HepG2 (cell line): ENCODE measurements at regions not wholly inside any gene's neighbourhood (a gene's known extent, or its start where the extent isn't known, plus 50 kb on each side); places are given as distances from the start of the nearest gene placed in this dataset.
A peak's percentile ranks its signal among the peaks of the same experiment; 100 is the strongest.

Source experiments
- ATAC-seq: fragments of 200-7000 bp; cut with Tn5 transposase; 3 replicates; pipeline ENCODE4 v1.9.1; 2020; ENCODE audit warnings: mild to moderate bottlenecking, moderate library complexity
- BruUV-seq: library from RNA; stranded (reverse); fragments of 400-500 nt; replicated peaks from 2 replicates; lab custom pipeline; 2021; lab: Mats Ljungman, UMichigan
- CTCF ChIA-PET: fragments of 300-600 bp; formaldehyde crosslinking; extraction: SDS; loops from one replicate; lab custom pipeline; 2021; ENCODE audit warnings: low total read pairs, inconsistent platforms, low intra/inter-chr PET ratio; lab: Yijun Ruan, JAX
- POLR2A ChIA-PET: fragments of 350-600 bp; sonication (Branson Sonifier 250); formaldehyde crosslinking; loops from one replicate; lab custom pipeline; 2020; ENCODE audit warnings: antibody characterized with exemption, inconsistent platforms; lab: Yijun Ruan, JAX
- DNase-seq: peaks from one replicate; pipeline ENCODE4 v3.0.0-alpha.2; 2015; ENCODE audit warnings: low spot score
- FAIRE-seq: peaks from 3 replicates; lab custom pipeline; 2011; peaks lifted over from hg19 to GRCh38; lab: Jason Lieb, UNC
- H2AFZ ChIP-seq: one replicate; pipeline ENCODE4 v1.6.1; 2011; ENCODE audit warnings: low read length, inconsistent platforms
- H3K27ac ChIP-seq: fragments of 300-600 bp; 3 replicates; pipeline ENCODE4 v1.8.0; 2011; ENCODE audit warnings: mixed run types, mild to moderate bottlenecking, mixed read lengths, low read length, inconsistent platforms; ENCODE audit not compliant: insufficient read depth; ENCODE audit errors: extremely low read length
- H3K27me3 ChIP-seq, 2 experiments: fragments of 200-600 bp in 1 of 2; 2 replicates in 1 of 2; 3 replicates in 1 of 2; pipeline versions ENCODE4 v1.6.0 to v1.8.0; 2011; ENCODE audit warnings: low read length in 2 of 2, mild to moderate bottlenecking in 2 of 2, moderate library complexity in 2 of 2, inconsistent platforms in 1 of 2; ENCODE audit not compliant: insufficient read depth in 2 of 2, control insufficient read depth in 1 of 2
- H3K36me3 ChIP-seq, 2 experiments: fragments of 200-600 bp in 1 of 2; replicated peaks in 1 of 2; 2 replicates in 1 of 2; 3 replicates in 1 of 2; pipeline versions ENCODE4 v1.5.1 to v1.8.0; 2011; ENCODE audit warnings: low read length in 2 of 2, inconsistent platforms in 1 of 2; ENCODE audit not compliant: insufficient read depth in 2 of 2, control insufficient read depth in 1 of 2
- H3K4me1 ChIP-seq: 2 replicates; pipeline ENCODE4 v1.5.1; 2012; ENCODE audit warnings: low read length, inconsistent platforms; ENCODE audit not compliant: insufficient read depth
- H3K4me2 ChIP-seq: 2 replicates; pipeline ENCODE4 v1.6.0; 2011; ENCODE audit warnings: low read depth, low read length, inconsistent platforms
- H3K4me3 ChIP-seq, 3 experiments: fragments of 200-600 bp in 1 of 3; sonication (generic), shearing (Covaris generic) in 1 of 3; replicated peaks in 1 of 3; 2 replicates each; pipeline ENCODE4 v1.5.1; 2011 to 2016; ENCODE audit warnings: low read length in 3 of 3, inconsistent platforms in 2 of 3, low read depth in 2 of 3, mild to moderate bottlenecking in 2 of 3, control low read depth in 1 of 3, mixed read lengths in 1 of 3; ENCODE audit not compliant: insufficient read depth in 1 of 3
- H3K79me2 ChIP-seq: one replicate; pipeline ENCODE4 v1.6.1; 2011; ENCODE audit warnings: low read length, inconsistent platforms; ENCODE audit not compliant: insufficient read depth
- H3K9ac ChIP-seq: 2 replicates; pipeline ENCODE4 v1.6.0; 2011; ENCODE audit warnings: mild to moderate bottlenecking, low read depth, low read length, inconsistent platforms; ENCODE audit not compliant: insufficient read depth
- H3K9me3 ChIP-seq: 2 replicates; pipeline ENCODE4 v1.5.1; 2012; ENCODE audit warnings: mild to moderate bottlenecking, low read length
- H4K20me1 ChIP-seq: 2 replicates; pipeline ENCODE4 v1.6.0; 2011; ENCODE audit warnings: inconsistent platforms, mild to moderate bottlenecking, low read length, moderate library complexity; ENCODE audit not compliant: insufficient read depth
- CC2D1A ChIP-seq: sonication (generic); formaldehyde crosslinking; IDR thresholded peaks from 2 replicates; pipeline ENCODE4 v1.8.1; 2023; ENCODE audit warnings: mild to moderate bottlenecking, missing genetic modification reagents
- GLMP ChIP-seq: sonication (generic); formaldehyde crosslinking; IDR thresholded peaks from 2 replicates; pipeline ENCODE4 v1.9.0; 2021; ENCODE audit warnings: missing genetic modification reagents, mild to moderate bottlenecking, borderline replicate concordance
- HES4 ChIP-seq: sonication (generic); formaldehyde crosslinking; IDR thresholded peaks from 2 replicates; pipeline ENCODE4 v1.9.0; 2021; ENCODE audit warnings: mild to moderate bottlenecking, missing genetic modification reagents, borderline replicate concordance
- KDM1A ChIP-seq: IDR thresholded peaks from 2 replicates; pipeline ENCODE4 v1.6.1; 2016; ENCODE audit warnings: missing compliant biosample characterization
- KLF13 ChIP-seq: sonication (generic); formaldehyde crosslinking; IDR thresholded peaks from 2 replicates; pipeline ENCODE4 v1.4.0; 2020; ENCODE audit warnings: mild to moderate bottlenecking, missing genetic modification reagents
- MXI1 ChIP-seq: IDR thresholded peaks from 3 replicates; pipeline ENCODE4 v1.6.1; 2012; ENCODE audit warnings: low read depth, low read length, inconsistent platforms, borderline replicate concordance
- ONECUT2 ChIP-seq: sonication (generic); formaldehyde crosslinking; IDR thresholded peaks from 2 replicates; pipeline ENCODE4 v1.4.0; 2020; ENCODE audit warnings: missing genetic modification reagents
- RBM22 ChIP-seq: fragments of 200-400 bp; formaldehyde crosslinking; optimal IDR thresholded peaks from 2 replicates; pipeline ENCODE3; 2017; ENCODE audit warnings: mild to moderate bottlenecking, low read length, moderate library complexity
- SMC3 ChIP-seq: IDR thresholded peaks from 2 replicates; pipeline ENCODE4 v1.6.1; 2011; ENCODE audit warnings: low read length, improper control_type of control experiment
- STAT5B ChIP-seq: sonication (generic); formaldehyde crosslinking; IDR thresholded peaks from 2 replicates; pipeline ENCODE4 v1.4.0; 2020; ENCODE audit warnings: missing genetic modification reagents
- ZMAT3 ChIP-seq: sonication (generic); formaldehyde crosslinking; conservative IDR thresholded peaks from 2 replicates; pipeline ENCODE4 v1.7.0; 2021; ENCODE audit warnings: missing genetic modification reagents
- ZNF207 ChIP-seq: fragments of 450-650 bp; IDR thresholded peaks from 2 replicates; pipeline ENCODE4 v1.6.1; 2016; ENCODE audit warnings: antibody characterized with exemption, borderline replicate concordance
- ZNF280D ChIP-seq: sonication (generic); formaldehyde crosslinking; IDR thresholded peaks from 2 replicates; pipeline ENCODE4 v1.5.1; 2020; ENCODE audit warnings: mild to moderate bottlenecking, missing genetic modification reagents
- ZNF441 ChIP-seq: sonication (generic); formaldehyde crosslinking; IDR thresholded peaks from 2 replicates; pipeline ENCODE4 v1.7.0; 2021; ENCODE audit warnings: missing genetic modification reagents, borderline replicate concordance
- ZNF547 ChIP-seq: sonication (generic); formaldehyde crosslinking; IDR thresholded peaks from 2 replicates; pipeline ENCODE4 v1.5.1; 2020; ENCODE audit warnings: mild to moderate bottlenecking, missing genetic modification reagents
- ZNF564 ChIP-seq: sonication (generic); formaldehyde crosslinking; IDR thresholded peaks from 2 replicates; pipeline ENCODE4 v1.8.1; 2023; ENCODE audit warnings: mild to moderate bottlenecking, missing genetic modification reagents
- ZNF569 ChIP-seq: sonication (generic); formaldehyde crosslinking; IDR thresholded peaks from 2 replicates; pipeline ENCODE4 v1.5.0; 2020; ENCODE audit warnings: mild to moderate bottlenecking, missing genetic modification reagents, moderate library complexity, borderline replicate concordance
- ZNF709 ChIP-seq: sonication (generic); formaldehyde crosslinking; IDR thresholded peaks from 2 replicates; pipeline ENCODE4 v1.5.0; 2020; ENCODE audit warnings: mild to moderate bottlenecking, missing genetic modification reagents
- ZNF775 ChIP-seq: sonication (generic); formaldehyde crosslinking; IDR thresholded peaks from 2 replicates; pipeline ENCODE4 v1.4.0; 2020; ENCODE audit warnings: missing genetic modification reagents, mild to moderate bottlenecking, moderate library complexity, borderline replicate concordance
- ZNF788 ChIP-seq: sonication (generic); formaldehyde crosslinking; IDR thresholded peaks from 2 replicates; pipeline ENCODE4 v1.5.0; 2020; ENCODE audit warnings: mild to moderate bottlenecking, missing genetic modification reagents, borderline replicate concordance
- WGBS: methylation state at CpG from one replicate; pipeline ENCODE4 v1.1.6; 2017; ENCODE audit warnings: low lambda C conversion rate; 5-methylcytosine and 5-hydroxymethylcytosine counted together
- in situ Hi-C: cut with HindIII; loops from 2 replicates; pipeline ENCODE4 v1.10.0; 2017; ENCODE audit warnings: low pct_unique_long_range_greater_than_20kb; ENCODE audit not compliant: extremely low pct_ligation_motif_present
- intact Hi-C: fragments of 100-400 bp; cut with micrococcal nuclease; formaldehyde crosslinking; loops from one replicate; pipeline ENCODE4 v1.10.0; 2022; ENCODE audit not compliant: unreplicated experiment
- TF ChIP-seq, protein P1 (sequence below): sonication (generic); IDR thresholded peaks from 2 replicates; pipeline ENCODE4 v1.6.1; 2016; ENCODE audit warnings: low read depth, borderline replicate concordance

- no peak for TF ChIP-seq ZNF280D
- no peak for TF ChIP-seq ZNF788 (CRISPR knock-in tag)
- TF ChIP-seq STAT5B (CRISPR knock-in tag), result no peak
- TF ChIP-seq CC2D1A (CRISPR knock-in tag), result no peak
- TF ChIP-seq MXI1, result no peak
- TF ChIP-seq ZNF775 (CRISPR knock-in tag), result no peak
- no peak for TF ChIP-seq RBM22
- TF ChIP-seq ZNF564 (CRISPR knock-in tag), result no peak
- TF ChIP-seq ZNF547, result no peak
Observed at GRCh38 chr4:170386511-170386910, 296.8 kb upstream of the AADAT start (continued).

DNA sequence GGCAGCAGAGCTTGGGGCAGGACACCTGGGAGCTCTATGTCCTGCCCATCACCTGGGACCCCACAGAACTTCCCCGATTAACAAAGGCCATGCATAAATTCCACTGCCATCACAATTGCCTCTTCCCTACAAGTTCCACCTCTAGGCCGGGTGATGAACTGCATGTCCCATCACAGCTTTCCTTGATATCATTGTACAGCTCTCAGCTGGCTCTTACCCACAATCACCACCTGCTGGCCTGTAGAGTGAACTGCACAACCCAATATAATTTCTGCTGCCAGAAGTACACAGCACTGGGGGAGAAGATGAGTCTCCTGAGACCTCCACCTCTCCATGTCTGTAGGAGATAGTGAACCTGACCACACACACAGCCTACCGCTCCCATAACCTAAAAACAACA lies 285.0 kb upstream of the AADAT start:
- BruUV-seq, result no TSS peak
- peak; percentile 50 for FAIRE-seq
- ChIA-PET POLR2A (no interaction called here), CTCF (interaction anchor here (1.6 to 2.2 kb wide), 2 partner anchors 115 to 236 kb away, joined by 7 to 19 read pairs; no protein-coding TSS in a partner anchor)
- in situ Hi-C loops, result no loop called here
- Histone ChIP-seq H3K4me1 (no peaks in the 10 kb centered on the region), H4K20me1 (no peaks in the 10 kb centered on the region), H2AFZ (no peak overlapping the region), H3K79me2 (no peaks in the 10 kb centered on the region), H3K4me3 (no peak overlapping the region), H3K36me3 (no peaks in the 10 kb centered on the region), H3K9me3 (peaks cover 18% of the 10 kb centered on the region), H3K9ac (no peak overlapping the region), H3K27me3 (no peaks in the 10 kb centered on the region), H3K27ac (no peak overlapping the region), H3K4me2 (no peak overlapping the region)
- peak; percentile 39 for DNase-seq
- WGBS, result 31% methylated on average over 3 of the region's 3 CpGs
- ATAC-seq, result peak; percentile 93
- intact Hi-C loops, result loop anchor here (1.0 kb wide), 1 partner anchor 115 kb away; no protein-coding TSS in a partner anchor
- TF ChIP-seq ZNF441 (no peak), SMC3 (peak; percentile 39; the same call in 1 of the 2 replicates), HES4 (CRISPR knock-in tag) (no peak), GLMP (CRISPR knock-in tag) (no peak), ONECUT2 (no peak), ZNF569 (CRISPR knock-in tag) (no peak), KLF13 (no peak), ZNF709 (no peak), KDM1A (CRISPR knock-in tag) (no peak), ZMAT3 (CRISPR knock-in tag) (no peak), ZNF207 (no peak)
- TF ChIP-seq, protein P1, sequence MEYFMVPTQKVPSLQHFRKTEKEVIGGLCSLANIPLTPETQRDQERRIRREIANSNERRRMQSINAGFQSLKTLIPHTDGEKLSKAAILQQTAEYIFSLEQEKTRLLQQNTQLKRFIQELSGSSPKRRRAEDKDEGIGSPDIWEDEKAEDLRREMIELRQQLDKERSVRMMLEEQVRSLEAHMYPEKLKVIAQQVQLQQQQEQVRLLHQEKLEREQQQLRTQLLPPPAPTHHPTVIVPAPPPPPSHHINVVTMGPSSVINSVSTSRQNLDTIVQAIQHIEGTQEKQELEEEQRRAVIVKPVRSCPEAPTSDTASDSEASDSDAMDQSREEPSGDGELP, result peak; percentile 48; the same call in 1 of the 2 replicates
